ENCODE measurements at regions not wholly inside any gene's neighbourhood (a gene's known extent, or its start where the extent isn't known, plus 50 kb on each side); places are given as distances from the start of the nearest gene placed in this dataset.
A peak's percentile ranks its signal among the peaks of the same experiment; 100 is the strongest.

DNA sequence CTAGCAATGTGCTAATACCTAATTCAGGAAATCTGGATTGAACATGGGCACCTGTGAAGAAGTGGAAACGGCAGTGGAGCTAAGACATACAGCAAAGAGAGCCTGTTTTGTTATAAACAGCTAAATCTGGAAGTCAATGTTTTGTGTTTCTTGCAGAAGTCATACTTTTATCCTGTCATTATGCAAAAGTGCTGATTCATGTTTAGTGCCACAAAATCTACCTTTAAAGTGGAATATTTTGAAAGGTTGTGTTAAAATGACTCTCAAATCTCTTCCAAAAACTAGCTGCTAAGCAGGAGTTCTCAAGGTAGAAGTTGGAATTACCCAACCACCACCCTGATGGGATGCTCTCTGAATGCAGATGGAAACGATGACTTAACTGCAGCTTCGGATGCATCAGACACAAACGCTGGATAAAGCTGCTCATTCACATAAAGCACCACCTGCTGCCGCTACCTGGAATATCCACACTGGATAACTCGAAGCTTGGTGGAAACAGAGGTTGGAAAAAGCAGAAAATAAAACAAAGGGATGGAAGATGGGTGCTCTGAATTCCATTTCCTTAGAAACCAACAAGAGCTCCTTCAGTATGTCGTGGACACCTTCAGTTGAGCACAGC, 132.6 kb upstream of the ZNF236 start:
- Histone ChIP-seq H2AFZ (ENCODE audit: low read length) (no peak overlapping the region), H3K4me1 (replicated peaks in 1 of 4; ENCODE audit: control insufficient read depth in 3 of 4, insufficient read depth in 4 of 4, low read length in 3 of 4) (peaks cover 0 to 11% (median 0%) of the 10 kb centered on the region in 4 experiments; a peak in 5 of 7 replicates), H3K4me2 (ENCODE audit: insufficient read depth in 1 of 2, low read depth in 2 of 2, low read length in 2 of 2) (no peak overlapping the region), H3K23me2 (ENCODE audit: low read depth, low read length) (no peaks in the 10 kb centered on the region), H3K4ac (replicated peaks; ENCODE audit: insufficient read length, low read depth, low read length) (no peak overlapping the region), H2AK5ac (ENCODE audit: low read depth, low read length) (no peak overlapping the region), H3K79me1 (ENCODE audit: low read depth, low read length) (no peaks in the 10 kb centered on the region), H3K56ac (replicated peaks; ENCODE audit: insufficient read length, low read depth, low read length) (no peak overlapping the region), H3K27me3 (replicated peaks in 1 of 4; ENCODE audit: control insufficient read depth in 3 of 4, extremely low read depth in 1 of 4, insufficient read depth in 3 of 4, low read length in 3 of 4) (no peaks in the 10 kb centered on the region), H4K5ac (ENCODE audit: insufficient read length, low read depth, low read length) (no peak overlapping the region), H2BK20ac (ENCODE audit: low read length) (no peak overlapping the region), H4K8ac (ENCODE audit: extremely low read depth, insufficient read depth, low read length) (no peak overlapping the region), H2BK120ac (replicated peaks; ENCODE audit: low read depth, low read length) (no peak overlapping the region), H4K20me1 (replicated peaks in 1 of 2; ENCODE audit: control insufficient read depth in 1 of 2, insufficient read depth in 2 of 2, low read length in 2 of 2) (no peaks in the 10 kb centered on the region), H3K18ac (ENCODE audit: extremely low read depth, low read length) (no peak overlapping the region), H3K23ac (ENCODE audit: insufficient read length) (no peak overlapping the region), H2BK5ac (ENCODE audit: low read depth, low read length) (no peak overlapping the region), H3K9me3 (ENCODE audit: insufficient read depth in 2 of 2, low read depth in 1 of 2, low read length in 1 of 2) (no peaks in the 10 kb centered on the region), H3K4me3 (ENCODE audit: extremely low read depth in 1 of 4, insufficient read depth in 2 of 4, low read depth in 3 of 4, low read length in 4 of 4) (no peak overlapping the region), H3K9ac (replicated peaks in 1 of 4; ENCODE audit: extremely low read depth in 1 of 4, low read depth in 3 of 4, low read length in 3 of 4) (no peak overlapping the region), H3K14ac (ENCODE audit: insufficient read length) (no peak overlapping the region), H3K36me3 (ENCODE audit: control insufficient read depth in 2 of 4, insufficient read depth in 4 of 4, low read length in 3 of 4) (no peaks in the 10 kb centered on the region), H3K79me2 (ENCODE audit: control insufficient read depth in 1 of 2, insufficient read depth in 2 of 2, low read length in 2 of 2) (no peaks in the 10 kb centered on the region), H3K27ac (ENCODE audit: low read depth, low read length) (no peak overlapping the region), H2BK15ac (ENCODE audit: low read length) (no peak overlapping the region), H4K91ac (replicated peaks; ENCODE audit: insufficient read length, low read length) (no peak overlapping the region), H2BK12ac (ENCODE audit: low read depth, low read length) (no peak overlapping the region)
- FAIRE-seq (no peak), DNase-seq (ENCODE audit: low read depth in 1 of 2, low spot score in 2 of 2) (no peak)
- ChIA-PET CTCF (ENCODE audit: partially characterized antibody) (interaction anchor here (0.7 to 15.9 kb wide), 11 partner anchors 9 to 291 kb away, joined by 3 to 131 read pairs (median 5); no protein-coding TSS in a partner anchor), POLR2A (ENCODE audit: partially characterized antibody) (no interaction called here)
- 89% methylated on average over 7 of the region's 7 CpGs; no CpG with 5 or more reads in 1 of the 2 experiments for WGBS, 2 experiments (ENCODE audit: extremely low coverage in 1 of 2, insufficient coverage in 1 of 2, insufficient read length in 1 of 2, insufficient replicate concordance in 2 of 2, low coverage in 1 of 2, low lambda C conversion rate in 2 of 2, missing lambda C conversion rate in 1 of 2)
- TF ChIP-seq RNF2 (IDR thresholded peaks at IDR 0.05; ENCODE audit: borderline replicate concordance, low read depth, low read length, missing control alignments, poor library complexity, severe bottlenecking) (no peak), TBP (IDR thresholded peaks at IDR 0.05; ENCODE audit: low read depth, low read length) (no peak), POLR2AphosphoS5 (IDR thresholded peaks at IDR 0.05; ENCODE audit: low read depth, low read length) (no peak), SUZ12 (IDR thresholded peaks at IDR 0.05; ENCODE audit: low read length) (no peak), YY1 (IDR thresholded peaks at IDR 0.05; ENCODE audit: low read depth, low read length) (no peak), E2F6 (IDR thresholded peaks at IDR 0.05) (no peak), NANOG (IDR thresholded peaks at IDR 0.05; ENCODE audit: insufficient read depth, low read depth, low read length, poor library complexity, severe bottlenecking) (no peak), SIRT6 (IDR thresholded peaks at IDR 0.05; ENCODE audit: low read length) (no peak), RAD21 (IDR thresholded peaks at IDR 0.05 in 1 of 2, conservative IDR thresholded peaks at IDR 0.05 in 1 of 2; ENCODE audit: low read depth in 2 of 2, low read length in 2 of 2) (peak in 1 of 2 experiments; percentile 40; a peak in 1 of 4 replicates)

Data from H1 (cell line).